Liver (tissue), 8 donors: ENCODE measurements at regions not wholly inside any gene's neighbourhood (a gene's known extent, or its start where the extent isn't known, plus 50 kb on each side); places are given as distances from the start of the nearest gene placed in this dataset.

Experiments used
- DNase-seq: peaks from one replicate; pipeline ENCODE4 v3.0.0-alpha.2; 2017; ENCODE audit warnings: low spot score
- H3K27ac ChIP-seq, 2 donors: one replicate each; pipeline ENCODE4 v1.7.0; 2013; ENCODE audit warnings: inconsistent platforms in 2 of 2, low read length in 2 of 2, control low read depth in 1 of 2, low read depth in 1 of 2, mild to moderate bottlenecking in 1 of 2
- H3K27me3 ChIP-seq, 4 donors: one replicate each; pipeline versions ENCODE4 v1.6.1 to v1.7.0; 2013; ENCODE audit warnings: low read length in 3 of 4, inconsistent platforms in 1 of 4, mild to moderate bottlenecking in 1 of 4, moderate library complexity in 1 of 4; ENCODE audit not compliant: control insufficient read depth in 4 of 4, insufficient read depth in 4 of 4
- H3K36me3 ChIP-seq, 4 donors: one replicate each; pipeline versions ENCODE4 v1.6.1 to v1.7.0; 2013; ENCODE audit warnings: low read length in 3 of 4, mild to moderate bottlenecking in 3 of 4, low read depth in 1 of 4, moderate library complexity in 1 of 4; ENCODE audit not compliant: control insufficient read depth in 4 of 4, insufficient read depth in 3 of 4
- H3K4me1 ChIP-seq, 4 donors: one replicate each; pipeline versions ENCODE4 v1.6.1 to v1.7.0; 2013; ENCODE audit warnings: low read length in 3 of 4, mild to moderate bottlenecking in 3 of 4, moderate library complexity in 1 of 4; ENCODE audit not compliant: control insufficient read depth in 4 of 4, insufficient read depth in 4 of 4
- H3K4me3 ChIP-seq, 3 donors: one replicate each; pipeline versions ENCODE4 v1.6.1 to v1.7.0; 2013; ENCODE audit warnings: low read length in 3 of 3, control low read depth in 1 of 3, low read depth in 1 of 3, mild to moderate bottlenecking in 1 of 3
- H3K9ac ChIP-seq, 2 donors: one replicate each; pipeline ENCODE4 v1.7.0; 2013; ENCODE audit warnings: low read length in 2 of 2, mild to moderate bottlenecking in 2 of 2, moderate library complexity in 2 of 2, control low read depth in 1 of 2, low read depth in 1 of 2
- H3K9me3 ChIP-seq, 4 donors: one replicate each; pipeline versions ENCODE4 v1.6.1 to v1.7.0; 2013; ENCODE audit warnings: low read length in 3 of 4; ENCODE audit not compliant: control insufficient read depth in 4 of 4
- ATF3 ChIP-seq: IDR thresholded peaks from 2 replicates; pipeline ENCODE4 v1.6.1; 2016; ENCODE audit warnings: antibody characterized with exemption
- CTCF ChIP-seq: fragments of 150-350 bp; IDR thresholded peaks from 2 replicates; pipeline ENCODE4 v1.5.1; 2017; ENCODE audit warnings: improper control_type of control experiment, low read depth, low read length; ENCODE audit not compliant: missing input control
- EGR1 ChIP-seq, 2 donors: IDR thresholded peaks; 2 replicates each; pipeline ENCODE4 v1.6.1; 2016 to 2018; ENCODE audit warnings: antibody characterized with exemption in 2 of 2, low read depth in 2 of 2
- FOXA1 ChIP-seq: IDR thresholded peaks from 2 replicates; pipeline ENCODE4 v1.6.1; 2016; ENCODE audit warnings: antibody characterized with exemption
- FOXA2 ChIP-seq: IDR thresholded peaks from 2 replicates; pipeline ENCODE4 v1.6.1; 2016; ENCODE audit warnings: antibody characterized with exemption
- GABPA ChIP-seq, 2 donors: IDR thresholded peaks in 1 of 2; conservative IDR thresholded peaks in 1 of 2; 2 replicates each; pipeline ENCODE4 v1.6.1; 2016; ENCODE audit warnings: antibody characterized with exemption in 2 of 2, mild to moderate bottlenecking in 1 of 2, moderate library complexity in 1 of 2
- HNF4A ChIP-seq, 2 donors: conservative IDR thresholded peaks; 2 replicates each; pipeline ENCODE4 v1.6.1; 2016; ENCODE audit warnings: antibody characterized with exemption in 2 of 2, mild to moderate bottlenecking in 2 of 2
- HNF4G ChIP-seq: IDR thresholded peaks from 2 replicates; pipeline ENCODE4 v1.6.1; 2016; ENCODE audit warnings: antibody characterized with exemption
- JUND ChIP-seq, 2 donors: IDR thresholded peaks; 2 replicates each; pipeline ENCODE4 v1.6.1; 2016; ENCODE audit warnings: antibody characterized with exemption in 2 of 2
- MAX ChIP-seq: IDR thresholded peaks from 2 replicates; pipeline ENCODE4 v1.6.1; 2016; ENCODE audit warnings: antibody characterized with exemption
- NR2F2 ChIP-seq: IDR thresholded peaks from 2 replicates; pipeline ENCODE4 v1.6.1; 2016; ENCODE audit warnings: antibody characterized with exemption
- RAD21 ChIP-seq, 2 donors: IDR thresholded peaks; 2 replicates each; pipeline ENCODE4 v1.6.1; 2016; ENCODE audit warnings: antibody characterized with exemption in 2 of 2, mild to moderate bottlenecking in 2 of 2
- REST ChIP-seq: IDR thresholded peaks from 2 replicates; pipeline ENCODE4 v1.6.1; 2016; ENCODE audit warnings: antibody characterized with exemption, mild to moderate bottlenecking
- RXRA ChIP-seq, 2 donors: IDR thresholded peaks; 2 replicates each; pipeline ENCODE4 v1.6.1; 2017 to 2018; ENCODE audit warnings: antibody characterized with exemption in 2 of 2, mild to moderate bottlenecking in 1 of 2
- SP1 ChIP-seq: IDR thresholded peaks from 2 replicates; pipeline ENCODE4 v1.6.1; 2018; ENCODE audit warnings: antibody characterized with exemption, mild to moderate bottlenecking
- TAF1 ChIP-seq: conservative IDR thresholded peaks from 2 replicates; pipeline ENCODE4 v1.6.1; 2016; ENCODE audit warnings: antibody characterized with exemption, mild to moderate bottlenecking
- YY1 ChIP-seq: IDR thresholded peaks from 2 replicates; pipeline ENCODE4 v1.6.1; 2016; ENCODE audit warnings: antibody characterized with exemption, mild to moderate bottlenecking
- ZBTB33 ChIP-seq: IDR thresholded peaks from 2 replicates; pipeline ENCODE4 v1.6.1; 2016; ENCODE audit warnings: antibody characterized with exemption
- WGBS: extraction: QIAGEN DNeasy Blood & Tissue Kit; methylation state at CpG from one replicate; pipeline ENCODE4 v1.1.7; 2013; 5-methylcytosine and 5-hydroxymethylcytosine counted together
- donor health status: healthy.
- donor health status: healthy.
- donor health status: healthy.
- donor health status: healthy.
- donor health status: healthy.

GRCh38 chr17:63270610-63271009 lies 175.5 kb downstream of the CYB561 start:
- WGBS: 93% methylated on average over 3 of the region's 3 CpGs
- TF ChIP-seq GABPA (IDR thresholded peaks at IDR 0.05 in 1 of 2, conservative IDR thresholded peaks at IDR 0.05 in 1 of 2) (no peak), EGR1 (IDR thresholded peaks at IDR 0.05; ENCODE audit: low read depth in 2 of 2) (no peak), NR2F2 (no peak), FOXA1 (no peak), FOXA2 (no peak), REST (no peak), HNF4G (no peak), YY1 (no peak), CTCF (no peak), ZBTB33 (no peak), TAF1 (no peak), RXRA (IDR thresholded peaks at IDR 0.05) (no peak), HNF4A (conservative IDR thresholded peaks at IDR 0.05) (no peak), JUND (IDR thresholded peaks at IDR 0.05) (no peak), ATF3 (no peak), RAD21 (IDR thresholded peaks at IDR 0.05) (no peak), SP1 (no peak), MAX (no peak)
- Histone ChIP-seq H3K9me3 (no peaks in the 10 kb centered on the region), H3K9ac (no peak overlapping the region), H3K27me3 (no peaks in the 10 kb centered on the region), H3K4me3 (no peak overlapping the region), H3K36me3 (no peaks in the 10 kb centered on the region), H3K27ac (no peak overlapping the region), H3K4me1 (no peaks in the 10 kb centered on the region)
- DNase-seq: no peak

GRCh38 chr17:63274146-63274545 lies 172.0 kb downstream of the CYB561 start:
- Histone ChIP-seq H3K36me3 (no peaks in the 10 kb centered on the region), H3K27ac (no peak overlapping the region), H3K9me3 (no peaks in the 10 kb centered on the region), H3K4me1 (no peaks in the 10 kb centered on the region), H3K27me3 (no peaks in the 10 kb centered on the region), H3K9ac (no peak overlapping the region), H3K4me3 (no peak overlapping the region)
- TF ChIP-seq TAF1 (no peak), FOXA1 (no peak), SP1 (no peak), GABPA (IDR thresholded peaks at IDR 0.05 in 1 of 2, conservative IDR thresholded peaks at IDR 0.05 in 1 of 2) (no peak), REST (no peak), JUND (IDR thresholded peaks at IDR 0.05) (no peak), EGR1 (IDR thresholded peaks at IDR 0.05; ENCODE audit: low read depth in 2 of 2) (no peak), YY1 (no peak), RXRA (IDR thresholded peaks at IDR 0.05) (no peak), ZBTB33 (no peak)
- DNase-seq: no peak
- WGBS: 86% methylated on average over 3 of the region's 3 CpGs
